Left lung (tissue), 4 donors: ENCODE measurements at regions not wholly inside any gene's neighbourhood (a gene's known extent, or its start where the extent isn't known, plus 50 kb on each side); places are given as distances from the start of the nearest gene placed in this dataset.

ENCODE experiments used
- ATAC-seq: fragments of 200-7000 bp; cut with Tn5 transposase; one replicate; pipeline ENCODE4 v1.9.1; 2020; ENCODE audit warnings: moderate library complexity
- DNase-seq, 4 donors: peaks; one replicate each; pipeline ENCODE4 v3.0.0-alpha.2; 2013 to 2020
- H3K27ac ChIP-seq, 2 donors: fragments of 200-600 bp; sonication (generic) in 1 of 2; one replicate each; pipeline versions ENCODE4 v1.5.0 to v1.8.0; 2020 to 2021
- H3K27me3 ChIP-seq, 2 donors: fragments of 200-600 bp; sonication (generic) in 1 of 2; one replicate each; pipeline versions ENCODE4 v1.5.0 to v1.8.0; 2020 to 2021
- H3K36me3 ChIP-seq, 2 donors: fragments of 200-600 bp; sonication (generic) in 1 of 2; one replicate each; pipeline versions ENCODE4 v1.5.0 to v1.8.0; 2020 to 2021
- H3K4me1 ChIP-seq, 2 donors: fragments of 200-600 bp; one replicate each; pipeline ENCODE4 v1.8.0; 2021
- H3K4me3 ChIP-seq, 2 donors: fragments of 200-600 bp; sonication (generic) in 1 of 2; one replicate each; pipeline versions ENCODE4 v1.5.0 to v1.8.0; 2020 to 2021; ENCODE audit warnings: mild to moderate bottlenecking in 1 of 2
- H3K9me3 ChIP-seq, 2 donors: fragments of 200-600 bp; sonication (generic) in 1 of 2; one replicate each; pipeline versions ENCODE4 v1.5.0 to v1.8.0; 2020 to 2021
- intact Hi-C, 2 donors: fragments of 100-400 bp; cut with DNase I; formaldehyde crosslinking; loops; one replicate each; pipeline versions ENCODE4 v1.11.2 to v1.14.2; 2022
- TF ChIP-seq, protein P1 (sequence below), 2 donors: fragments of 200-600 bp; sonication (generic) in 1 of 2; IDR thresholded peaks; one replicate each; pipeline versions ENCODE4 v1.5.0 to v1.8.0; 2021; ENCODE audit warnings: antibody characterized with exemption in 2 of 2
- donor health status: DM: no; HTN: yes; CAD: no.
- donor health status: DM: no; HTN: no; CAD: no.

GRCh38 chr1:98073106-98073505, 152.3 kb upstream of the DPYD start:
- intact Hi-C loops, result no loop called here
- ATAC-seq (no peak), DNase-seq (no peak)

GRCh38 chr1:98072047-98072446, 151.2 kb upstream of the DPYD start:
- H3K9me3 ChIP-seq, result no peaks in the 10 kb centered on the region
- no peak overlapping the region for H3K27ac ChIP-seq
- no peak overlapping the region for H3K4me3 ChIP-seq
- no peaks in the 10 kb centered on the region for H3K4me1 ChIP-seq
- intact Hi-C loops, result no loop called here
- H3K36me3 ChIP-seq, result no peaks in the 10 kb centered on the region
- no peaks in the 10 kb centered on the region for H3K27me3 ChIP-seq
- DNase-seq (no peak), ATAC-seq (no peak)
- TF ChIP-seq, protein P1, sequence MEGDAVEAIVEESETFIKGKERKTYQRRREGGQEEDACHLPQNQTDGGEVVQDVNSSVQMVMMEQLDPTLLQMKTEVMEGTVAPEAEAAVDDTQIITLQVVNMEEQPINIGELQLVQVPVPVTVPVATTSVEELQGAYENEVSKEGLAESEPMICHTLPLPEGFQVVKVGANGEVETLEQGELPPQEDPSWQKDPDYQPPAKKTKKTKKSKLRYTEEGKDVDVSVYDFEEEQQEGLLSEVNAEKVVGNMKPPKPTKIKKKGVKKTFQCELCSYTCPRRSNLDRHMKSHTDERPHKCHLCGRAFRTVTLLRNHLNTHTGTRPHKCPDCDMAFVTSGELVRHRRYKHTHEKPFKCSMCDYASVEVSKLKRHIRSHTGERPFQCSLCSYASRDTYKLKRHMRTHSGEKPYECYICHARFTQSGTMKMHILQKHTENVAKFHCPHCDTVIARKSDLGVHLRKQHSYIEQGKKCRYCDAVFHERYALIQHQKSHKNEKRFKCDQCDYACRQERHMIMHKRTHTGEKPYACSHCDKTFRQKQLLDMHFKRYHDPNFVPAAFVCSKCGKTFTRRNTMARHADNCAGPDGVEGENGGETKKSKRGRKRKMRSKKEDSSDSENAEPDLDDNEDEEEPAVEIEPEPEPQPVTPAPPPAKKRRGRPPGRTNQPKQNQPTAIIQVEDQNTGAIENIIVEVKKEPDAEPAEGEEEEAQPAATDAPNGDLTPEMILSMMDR (IDR thresholded peaks at IDR 0.05), result no peak

More at GRCh38 chr1:98073106-98073505, 152.3 kb upstream of the DPYD start:
- H3K27me3 ChIP-seq, result no peaks in the 10 kb centered on the region
- H3K4me1 ChIP-seq, result no peaks in the 10 kb centered on the region
- no peak overlapping the region for H3K27ac ChIP-seq
- H3K4me3 ChIP-seq, result no peak overlapping the region
- no peaks in the 10 kb centered on the region for H3K9me3 ChIP-seq
- no peaks in the 10 kb centered on the region for H3K36me3 ChIP-seq
- TF ChIP-seq, protein P1 (IDR thresholded peaks at IDR 0.05), result no peak

- no peak overlapping the region for H3K27ac ChIP-seq
- DNase-seq (no peak), ATAC-seq (no peak)
- H3K9me3 ChIP-seq, result no peaks in the 10 kb centered on the region
- H3K4me1 ChIP-seq, result no peaks in the 10 kb centered on the region
- H3K27me3 ChIP-seq, result no peaks in the 10 kb centered on the region
- intact Hi-C loops, result no loop called here
- no peak overlapping the region for H3K4me3 ChIP-seq
- no peaks in the 10 kb centered on the region for H3K36me3 ChIP-seq
- TF ChIP-seq, protein P1 (IDR thresholded peaks at IDR 0.05), result no peak
These were observed 147.2 kb upstream of the DPYD start for GRCh38 chr1:98068016-98068415.

- H3K27ac ChIP-seq, result no peak overlapping the region
- H3K27me3 ChIP-seq, result peaks cover 2 to 5% of the 10 kb centered on the region in 2 donors
- DNase-seq (no peak), ATAC-seq (no peak)
- no peaks in the 10 kb centered on the region for H3K4me1 ChIP-seq
- TF ChIP-seq, protein P1 (IDR thresholded peaks at IDR 0.05), result no peak
- no peaks in the 10 kb centered on the region for H3K9me3 ChIP-seq
- H3K4me3 ChIP-seq, result no peak overlapping the region
- no peaks in the 10 kb centered on the region for H3K36me3 ChIP-seq
- intact Hi-C loops, result no loop called here
These were observed 146.1 kb upstream of the DPYD start for GRCh38 chr1:98066911-98067310.

- Histone ChIP-seq H3K27ac (no peak overlapping the region), H3K9me3 (no peaks in the 10 kb centered on the region), H3K27me3 (peaks cover 13 to 22% of the 10 kb centered on the region in 2 donors), H3K4me1 (no peaks in the 10 kb centered on the region), H3K4me3 (no peak overlapping the region), H3K36me3 (no peaks in the 10 kb centered on the region)
- no peak for ATAC-seq
- TF ChIP-seq, protein P1 (IDR thresholded peaks at IDR 0.05), result no peak
- intact Hi-C loops, result no loop called here
- DNase-seq, result no peak
These were observed 138.8 kb upstream of the DPYD start for GRCh38 chr1:98059620-98060019.
